ENCODE measurements at regions not wholly inside any gene's neighbourhood (a gene's known extent, or its start where the extent isn't known, plus 50 kb on each side); places are given as distances from the start of the nearest gene placed in this dataset.

- H3K4me1 ChIP-seq (ENCODE audit: control insufficient read depth, insufficient read depth, low read length) = no peaks in the 10 kb centered on the region
- 90 to 96% methylated on average over 5 of the region's 5 CpGs for WGBS, 2 experiments
Observed at GRCh38 chr16:80459966-80460365, 80.8 kb upstream of the DYNLRB2 start.

GRCh38 chr16:80459331-80459777, 81.4 kb upstream of the DYNLRB2 start:
- H3K9me3 ChIP-seq (ENCODE audit: control insufficient read depth, low read length) = no peaks in the 10 kb centered on the region
- no peak overlapping the region for H3K4me3 ChIP-seq (ENCODE audit: insufficient read depth, low read depth, low read length)
- no peak overlapping the region for H3K27ac ChIP-seq (ENCODE audit: insufficient read depth, low read depth, low read length, poor library complexity, severe bottlenecking)
- H3K36me3 ChIP-seq (ENCODE audit: control insufficient read depth, insufficient read depth, low read length) = no peaks in the 10 kb centered on the region
- no peaks in the 10 kb centered on the region for H3K4me1 ChIP-seq (ENCODE audit: control insufficient read depth, insufficient read depth, low read length)
- no peaks in the 10 kb centered on the region for H3K27me3 ChIP-seq (ENCODE audit: control insufficient read depth, insufficient read depth, low read length, poor library complexity, severe bottlenecking)
- WGBS, 2 experiments = 90 to 91% methylated on average over 3 of the region's 3 CpGs

More at GRCh38 chr16:80459966-80460365, 80.8 kb upstream of the DYNLRB2 start:
- Histone ChIP-seq H3K9me3 (ENCODE audit: control insufficient read depth, low read length) (no peaks in the 10 kb centered on the region), H3K4me3 (ENCODE audit: insufficient read depth, low read depth, low read length) (no peak overlapping the region), H3K27me3 (ENCODE audit: control insufficient read depth, insufficient read depth, low read length, poor library complexity, severe bottlenecking) (no peaks in the 10 kb centered on the region), H3K27ac (ENCODE audit: insufficient read depth, low read depth, low read length, poor library complexity, severe bottlenecking) (no peak overlapping the region), H3K36me3 (ENCODE audit: control insufficient read depth, insufficient read depth, low read length) (no peaks in the 10 kb centered on the region)

- H3K27ac ChIP-seq (ENCODE audit: insufficient read depth, low read depth, low read length, poor library complexity, severe bottlenecking) = no peak overlapping the region
Observed at GRCh38 chr16:80457871-80458270, 82.9 kb upstream of the DYNLRB2 start.

GRCh38 chr16:80454802-80455201, 86.0 kb upstream of the DYNLRB2 start:
- Histone ChIP-seq H3K9me3 (ENCODE audit: control insufficient read depth, low read length) (no peaks in the 10 kb centered on the region), H3K36me3 (ENCODE audit: control insufficient read depth, insufficient read depth, low read length) (no peaks in the 10 kb centered on the region), H3K4me1 (ENCODE audit: control insufficient read depth, insufficient read depth, low read length) (no peaks in the 10 kb centered on the region), H3K27me3 (ENCODE audit: control insufficient read depth, insufficient read depth, low read length, poor library complexity, severe bottlenecking) (no peaks in the 10 kb centered on the region), H3K27ac (ENCODE audit: insufficient read depth, low read depth, low read length, poor library complexity, severe bottlenecking) (no peak overlapping the region), H3K4me3 (ENCODE audit: insufficient read depth, low read depth, low read length) (no peak overlapping the region)
- 83 to 93% methylated on average over 2 of the region's 2 CpGs for WGBS, 2 experiments

More at GRCh38 chr16:80457871-80458270, 82.9 kb upstream of the DYNLRB2 start:
- Histone ChIP-seq H3K4me1 (ENCODE audit: control insufficient read depth, insufficient read depth, low read length) (no peaks in the 10 kb centered on the region), H3K36me3 (ENCODE audit: control insufficient read depth, insufficient read depth, low read length) (no peaks in the 10 kb centered on the region), H3K9me3 (ENCODE audit: control insufficient read depth, low read length) (no peaks in the 10 kb centered on the region), H3K27me3 (ENCODE audit: control insufficient read depth, insufficient read depth, low read length, poor library complexity, severe bottlenecking) (no peaks in the 10 kb centered on the region), H3K4me3 (ENCODE audit: insufficient read depth, low read depth, low read length) (no peak overlapping the region)
- 30 to 42% methylated on average over 1 of the region's 1 CpG for WGBS, 2 experiments

DNA sequence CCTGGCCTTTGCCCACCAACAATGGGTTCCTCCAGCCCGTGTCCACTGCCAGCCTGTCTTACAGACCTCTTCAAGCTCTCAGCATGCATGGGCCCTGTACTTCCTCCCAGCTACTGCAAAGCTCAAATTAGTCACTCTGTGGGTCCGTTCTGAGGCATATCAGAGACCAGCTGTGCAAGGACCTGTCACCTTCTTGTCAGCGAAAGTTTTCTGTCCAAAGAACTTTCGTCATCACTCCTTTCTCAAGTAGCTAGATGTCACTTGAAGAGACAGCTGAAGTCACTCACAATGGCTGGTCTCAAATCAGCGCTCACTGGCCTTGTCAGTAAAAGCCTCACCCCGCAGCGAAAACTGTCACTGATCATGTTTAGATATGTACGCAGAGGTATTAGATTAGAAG, 91.4 kb upstream of the DYNLRB2 start:
- H3K9me3 ChIP-seq (ENCODE audit: control insufficient read depth, low read length) = no peaks in the 10 kb centered on the region
- no peaks in the 10 kb centered on the region for H3K36me3 ChIP-seq (ENCODE audit: control insufficient read depth, insufficient read depth, low read length)
- WGBS, 2 experiments = 90 to 92% methylated on average over 8 of the region's 8 CpGs
- no peaks in the 10 kb centered on the region for H3K27me3 ChIP-seq (ENCODE audit: control insufficient read depth, insufficient read depth, low read length, poor library complexity, severe bottlenecking)
- H3K27ac ChIP-seq (ENCODE audit: insufficient read depth, low read depth, low read length, poor library complexity, severe bottlenecking) = no peak overlapping the region
- H3K4me1 ChIP-seq (ENCODE audit: control insufficient read depth, insufficient read depth, low read length) = no peaks in the 10 kb centered on the region
- no peak overlapping the region for H3K4me3 ChIP-seq (ENCODE audit: insufficient read depth, low read depth, low read length)

- 93 to 94% methylated on average over 5 of the region's 5 CpGs for WGBS, 2 experiments
- H3K9me3 ChIP-seq (ENCODE audit: control insufficient read depth, low read length) = no peaks in the 10 kb centered on the region
- H3K36me3 ChIP-seq (ENCODE audit: control insufficient read depth, insufficient read depth, low read length) = no peaks in the 10 kb centered on the region
- no peaks in the 10 kb centered on the region for H3K27me3 ChIP-seq (ENCODE audit: control insufficient read depth, insufficient read depth, low read length, poor library complexity, severe bottlenecking)
- H3K4me3 ChIP-seq (ENCODE audit: insufficient read depth, low read depth, low read length) = no peak overlapping the region
- no peaks in the 10 kb centered on the region for H3K4me1 ChIP-seq (ENCODE audit: control insufficient read depth, insufficient read depth, low read length)
- no peak overlapping the region for H3K27ac ChIP-seq (ENCODE audit: insufficient read depth, low read depth, low read length, poor library complexity, severe bottlenecking)
Observed at GRCh38 chr16:80447241-80447640, 93.6 kb upstream of the DYNLRB2 start.

- 93 to 97% methylated on average over 5 of the region's 5 CpGs for WGBS, 2 experiments
- H3K27me3 ChIP-seq (ENCODE audit: control insufficient read depth, insufficient read depth, low read length, poor library complexity, severe bottlenecking) = no peaks in the 10 kb centered on the region
- no peaks in the 10 kb centered on the region for H3K9me3 ChIP-seq (ENCODE audit: control insufficient read depth, low read length)
- no peak overlapping the region for H3K27ac ChIP-seq (ENCODE audit: insufficient read depth, low read depth, low read length, poor library complexity, severe bottlenecking)
- H3K4me1 ChIP-seq (ENCODE audit: control insufficient read depth, insufficient read depth, low read length) = no peaks in the 10 kb centered on the region
- H3K36me3 ChIP-seq (ENCODE audit: control insufficient read depth, insufficient read depth, low read length) = no peaks in the 10 kb centered on the region
- no peak overlapping the region for H3K4me3 ChIP-seq (ENCODE audit: insufficient read depth, low read depth, low read length)
Observed at GRCh38 chr16:80442779-80443178, 98.0 kb upstream of the DYNLRB2 start.

DNA sequence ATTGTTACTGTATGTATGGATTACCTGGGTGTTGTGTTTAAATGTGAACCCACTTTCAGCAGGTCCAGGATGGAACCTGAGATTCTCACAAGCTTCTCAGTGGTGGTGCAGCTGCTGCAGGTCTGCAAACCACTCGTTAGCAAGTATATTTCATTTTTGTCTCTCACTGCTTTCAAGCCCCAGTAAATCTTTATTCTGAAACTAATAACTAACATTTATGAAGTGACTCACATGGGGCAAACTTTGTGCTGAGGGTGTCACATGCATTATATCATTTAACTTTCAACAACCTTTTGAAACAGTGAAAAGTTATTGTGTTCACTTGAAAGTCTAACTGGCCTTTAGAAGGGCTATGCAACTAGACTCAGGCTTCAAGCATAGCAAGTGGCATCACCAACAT, 98.9 kb upstream of the DYNLRB2 start:
- no peaks in the 10 kb centered on the region for H3K9me3 ChIP-seq (ENCODE audit: control insufficient read depth, low read length)
- no peak overlapping the region for H3K27ac ChIP-seq (ENCODE audit: insufficient read depth, low read depth, low read length, poor library complexity, severe bottlenecking)
- no peaks in the 10 kb centered on the region for H3K36me3 ChIP-seq (ENCODE audit: control insufficient read depth, insufficient read depth, low read length)
- H3K27me3 ChIP-seq (ENCODE audit: control insufficient read depth, insufficient read depth, low read length, poor library complexity, severe bottlenecking) = no peaks in the 10 kb centered on the region
- WGBS, 2 experiments = 92 to 94% methylated on average over 1 of the region's 1 CpG
- no peak overlapping the region for H3K4me3 ChIP-seq (ENCODE audit: insufficient read depth, low read depth, low read length)
- H3K4me1 ChIP-seq (ENCODE audit: control insufficient read depth, insufficient read depth, low read length) = no peaks in the 10 kb centered on the region

- no peaks in the 10 kb centered on the region for H3K36me3 ChIP-seq (ENCODE audit: control insufficient read depth, insufficient read depth, low read length)
- 90% methylated on average over 2 of the region's 2 CpGs for WGBS, 2 experiments
- H3K9me3 ChIP-seq (ENCODE audit: control insufficient read depth, low read length) = no peaks in the 10 kb centered on the region
- no peaks in the 10 kb centered on the region for H3K4me1 ChIP-seq (ENCODE audit: control insufficient read depth, insufficient read depth, low read length)
- no peaks in the 10 kb centered on the region for H3K27me3 ChIP-seq (ENCODE audit: control insufficient read depth, insufficient read depth, low read length, poor library complexity, severe bottlenecking)
- H3K4me3 ChIP-seq (ENCODE audit: insufficient read depth, low read depth, low read length) = no peak overlapping the region
- H3K27ac ChIP-seq (ENCODE audit: insufficient read depth, low read depth, low read length, poor library complexity, severe bottlenecking) = no peak overlapping the region
Observed at GRCh38 chr16:80440667-80441066, 100.1 kb upstream of the DYNLRB2 start.

DNA sequence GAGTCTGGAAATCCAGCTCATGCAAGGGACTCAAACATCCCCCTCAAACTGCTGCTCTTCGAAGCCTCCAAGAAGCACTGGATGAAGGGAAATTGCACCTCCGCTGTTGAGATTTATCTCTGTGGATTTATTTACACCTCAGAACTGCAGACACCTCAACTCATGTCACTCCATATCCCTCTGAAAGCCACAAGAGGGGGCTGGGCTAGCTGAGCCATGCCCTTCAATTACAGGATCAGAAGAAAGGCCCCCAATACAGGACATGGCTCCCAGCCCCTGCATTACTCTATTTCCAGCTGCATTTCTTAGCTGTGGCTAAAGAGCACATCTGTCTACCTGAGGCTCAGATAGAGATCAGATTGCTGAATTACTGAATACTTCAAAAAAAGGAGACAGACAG, 103.1 kb upstream of the DYNLRB2 start:
- Histone ChIP-seq H3K27me3 (ENCODE audit: control insufficient read depth, insufficient read depth, low read length, poor library complexity, severe bottlenecking) (no peaks in the 10 kb centered on the region), H3K9me3 (ENCODE audit: control insufficient read depth, low read length) (no peaks in the 10 kb centered on the region), H3K4me3 (ENCODE audit: insufficient read depth, low read depth, low read length) (no peak overlapping the region), H3K36me3 (ENCODE audit: control insufficient read depth, insufficient read depth, low read length) (no peaks in the 10 kb centered on the region), H3K4me1 (ENCODE audit: control insufficient read depth, insufficient read depth, low read length) (no peaks in the 10 kb centered on the region), H3K27ac (ENCODE audit: insufficient read depth, low read depth, low read length, poor library complexity, severe bottlenecking) (no peak overlapping the region)
- WGBS, 2 experiments = 88 to 94% methylated on average over 2 of the region's 2 CpGs

DNA sequence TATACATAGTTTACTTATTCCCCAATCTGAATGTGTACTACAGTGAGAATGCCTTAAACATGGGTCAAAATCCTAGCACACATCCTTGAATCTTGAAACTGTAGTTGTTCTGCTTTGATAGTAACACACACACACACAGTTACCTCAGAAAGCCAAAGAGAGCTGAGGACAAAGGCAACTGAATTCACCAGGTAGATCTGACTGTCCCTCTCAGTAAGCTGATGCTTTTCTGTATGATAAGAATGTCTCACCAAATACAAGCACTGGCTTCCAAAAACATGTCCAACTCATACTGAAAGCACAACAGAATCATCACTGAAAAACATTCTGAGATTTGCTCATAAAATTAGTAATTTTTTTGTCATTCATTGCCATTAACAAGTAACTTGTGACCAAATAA, 104.3 kb upstream of the DYNLRB2 start:
- Histone ChIP-seq H3K4me1 (ENCODE audit: control insufficient read depth, insufficient read depth, low read length) (no peaks in the 10 kb centered on the region), H3K9me3 (ENCODE audit: control insufficient read depth, low read length) (no peaks in the 10 kb centered on the region)

More for the DNA sequence above, 104.3 kb upstream of the DYNLRB2 start:
- H3K4me3 ChIP-seq (ENCODE audit: insufficient read depth, low read depth, low read length) = no peak overlapping the region
- no peaks in the 10 kb centered on the region for H3K27me3 ChIP-seq (ENCODE audit: control insufficient read depth, insufficient read depth, low read length, poor library complexity, severe bottlenecking)
- H3K27ac ChIP-seq (ENCODE audit: insufficient read depth, low read depth, low read length, poor library complexity, severe bottlenecking) = no peak overlapping the region
- H3K36me3 ChIP-seq (ENCODE audit: control insufficient read depth, insufficient read depth, low read length) = no peaks in the 10 kb centered on the region
